Rectal smooth muscle tissue (tissue), 1 donor: ENCODE measurements at regions not wholly inside any gene's neighbourhood (a gene's known extent, or its start where the extent isn't known, plus 50 kb on each side); places are given as distances from the start of the nearest gene placed in this dataset.
A peak's percentile ranks its signal among the peaks of the same experiment; 100 is the strongest.

Experiments
- H3K27ac ChIP-seq: one replicate; pipeline ENCODE4 v1.7.0; 2013; ENCODE audit warnings: low read depth, low read length, inconsistent platforms
- H3K27me3 ChIP-seq: one replicate; pipeline ENCODE4 v1.7.0; 2013; ENCODE audit warnings: low read length; ENCODE audit not compliant: control insufficient read depth, insufficient read depth
- H3K36me3 ChIP-seq: one replicate; pipeline ENCODE4 v1.7.0; 2013; ENCODE audit warnings: low read length; ENCODE audit not compliant: control insufficient read depth, insufficient read depth
- H3K4me1 ChIP-seq: one replicate; pipeline ENCODE4 v1.7.0; 2013; ENCODE audit warnings: low read length; ENCODE audit not compliant: control insufficient read depth, insufficient read depth
- H3K4me3 ChIP-seq: one replicate; pipeline ENCODE4 v1.7.0; 2013; ENCODE audit warnings: low read length
- H3K9ac ChIP-seq: one replicate; pipeline ENCODE4 v1.7.0; 2013; ENCODE audit warnings: low read length

DNA sequence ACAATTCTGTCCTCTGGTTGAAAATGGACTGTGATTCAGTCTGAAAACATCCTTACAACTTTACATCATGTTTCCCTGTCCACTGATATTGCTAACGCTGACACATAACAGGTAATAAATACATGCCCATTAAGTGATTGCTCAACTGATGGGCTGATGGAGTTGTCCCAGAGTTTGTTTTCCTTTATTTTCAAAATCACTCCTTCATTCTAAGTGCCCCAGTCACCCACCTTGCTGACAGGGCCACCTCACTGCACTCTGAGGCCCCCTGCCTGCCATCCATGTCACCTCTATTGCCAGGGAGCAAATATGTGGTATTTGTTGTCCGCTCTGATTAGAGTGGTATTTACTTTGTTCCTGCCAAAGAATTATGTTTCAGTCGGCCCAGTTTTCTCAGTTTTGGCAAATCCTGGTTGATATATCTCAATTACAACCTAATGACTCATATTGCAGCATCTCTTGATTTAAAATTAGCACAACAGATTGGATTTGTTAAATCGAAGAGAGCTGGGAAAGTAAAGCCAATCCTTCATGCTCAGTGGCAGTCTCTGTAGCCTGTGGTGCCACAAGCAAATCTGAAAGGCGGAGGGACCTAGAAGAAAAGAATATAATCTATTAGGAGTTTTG is 105.1 kb downstream of the RDH14 start:
- Histone ChIP-seq H3K27ac (no peak overlapping the region), H3K27me3 (no peaks in the 10 kb centered on the region), H3K36me3 (no peaks in the 10 kb centered on the region), H3K9ac (no peak overlapping the region), H3K4me3 (no peak overlapping the region), H3K4me1 (peaks cover 6% of the 10 kb centered on the region)

DNA sequence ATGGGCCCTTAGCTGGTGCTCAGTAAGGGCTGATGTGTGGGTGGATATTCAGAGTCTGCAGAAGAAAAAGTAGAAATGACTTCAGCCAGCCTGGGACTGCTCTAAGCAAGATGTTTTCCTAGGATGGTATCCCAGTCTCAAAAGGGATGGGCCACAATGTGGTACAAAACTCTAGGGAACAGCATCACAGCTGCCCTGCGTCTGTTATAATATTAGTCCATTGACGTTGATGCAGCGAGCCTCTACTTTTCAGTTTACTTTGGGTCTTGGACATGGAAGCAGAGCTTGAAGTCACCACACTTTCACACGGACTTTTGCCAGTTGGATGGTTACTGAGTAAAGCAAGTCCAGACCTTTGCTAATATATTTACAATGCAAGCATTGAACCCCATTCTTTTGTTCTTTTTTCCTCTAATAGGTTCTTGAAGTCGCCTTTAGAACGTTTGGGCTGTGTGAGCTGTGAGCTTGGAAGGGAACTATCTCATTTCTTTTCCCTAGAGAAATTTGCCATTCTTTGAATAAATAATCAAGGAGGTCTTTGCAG is 105.7 kb downstream of the RDH14 start:
- Histone ChIP-seq H3K27me3 (no peaks in the 10 kb centered on the region), H3K4me1 (peaks cover 6% of the 10 kb centered on the region), H3K36me3 (no peaks in the 10 kb centered on the region), H3K27ac (no peak overlapping the region), H3K9ac (no peak overlapping the region), H3K4me3 (no peak overlapping the region)

DNA sequence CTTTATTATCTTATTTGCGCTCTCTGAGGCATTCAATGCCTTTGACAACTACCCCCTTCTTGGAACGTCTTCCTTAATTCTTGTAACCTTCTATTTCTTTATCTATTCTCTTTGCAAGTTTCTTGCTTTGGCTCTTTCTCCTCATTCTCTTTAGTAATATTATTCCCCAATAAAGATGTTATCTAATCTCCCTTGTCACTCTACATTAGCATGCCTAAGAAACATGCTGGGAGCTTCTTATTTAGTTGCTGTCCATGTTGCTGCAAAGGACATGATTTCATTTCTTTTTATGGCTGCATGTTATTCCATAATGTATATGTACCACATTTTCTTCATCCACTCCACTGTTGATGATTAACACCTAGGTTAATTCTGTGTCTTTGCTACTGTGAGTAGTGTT is 113.7 kb downstream of the RDH14 start:
- Histone ChIP-seq H3K4me1 (no peaks in the 10 kb centered on the region), H3K4me3 (no peak overlapping the region), H3K27me3 (no peaks in the 10 kb centered on the region), H3K36me3 (no peaks in the 10 kb centered on the region), H3K27ac (no peak overlapping the region), H3K9ac (no peak overlapping the region)

DNA sequence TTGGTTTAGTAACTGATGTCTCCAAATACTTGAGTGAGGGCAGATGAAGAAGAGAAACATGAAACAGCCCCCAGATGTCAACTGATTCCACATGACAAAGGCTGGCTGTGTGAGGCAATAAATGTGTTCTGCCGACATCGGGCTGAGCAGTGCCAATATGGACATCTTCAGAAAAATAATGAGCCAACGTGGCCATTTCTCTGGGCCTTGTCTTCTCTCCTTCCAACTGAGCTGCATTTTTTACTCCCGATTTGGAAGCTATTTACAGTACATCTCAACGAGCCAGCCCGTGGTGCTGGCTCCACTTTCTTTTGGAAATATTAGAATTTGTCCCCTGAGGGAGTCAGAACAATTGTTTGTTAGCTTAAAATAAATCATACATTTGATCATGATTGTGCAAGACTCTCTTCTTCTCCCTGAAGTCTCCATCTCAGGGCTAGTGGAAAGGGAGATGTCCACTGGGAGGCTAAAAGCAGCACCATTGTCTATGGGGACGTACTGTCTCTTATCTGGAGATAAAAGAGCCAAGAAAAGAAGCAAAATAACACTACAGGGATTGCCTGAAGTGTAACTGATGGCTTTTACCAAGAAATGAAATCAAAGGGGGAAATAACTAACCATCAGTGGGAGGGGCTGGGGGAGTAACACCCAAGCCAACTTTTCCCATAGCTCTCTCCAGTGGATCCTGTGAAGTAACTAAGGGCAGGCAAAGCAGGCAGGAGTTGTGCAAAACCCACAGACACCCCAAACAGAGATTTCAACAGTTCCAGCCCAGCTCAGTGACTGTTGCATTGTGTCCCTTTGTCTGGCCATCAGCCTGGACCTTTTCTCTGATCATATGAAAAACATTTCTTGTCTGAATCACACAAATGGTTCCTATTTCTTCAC is 114.8 kb downstream of the RDH14 start:
- H3K4me3 ChIP-seq = no peak overlapping the region
- no peaks in the 10 kb centered on the region for H3K27me3 ChIP-seq
- H3K4me1 ChIP-seq = peaks cover 3% of the 10 kb centered on the region
- H3K27ac ChIP-seq = no peak overlapping the region
- no peaks in the 10 kb centered on the region for H3K36me3 ChIP-seq
- H3K9ac ChIP-seq = no peak overlapping the region

DNA sequence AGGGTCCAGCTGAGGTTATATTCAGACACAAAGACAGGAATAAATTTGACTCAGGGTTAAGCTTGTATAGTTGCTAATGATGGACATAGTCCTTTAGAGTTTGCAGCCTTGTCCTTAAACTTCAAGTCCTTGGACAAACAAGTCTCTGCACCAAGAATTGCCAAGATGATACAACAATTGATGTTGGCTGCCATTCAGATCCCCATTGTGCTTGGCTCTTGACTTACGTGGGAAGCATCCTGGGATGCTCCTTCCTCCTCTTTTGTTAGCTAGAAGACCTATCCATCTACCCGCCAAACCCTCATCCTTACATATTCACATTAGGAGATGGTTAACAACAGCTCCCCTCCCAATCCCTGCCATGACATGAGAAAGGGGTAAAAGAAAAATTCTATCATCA is 115.6 kb downstream of the RDH14 start:
- H3K4me3 ChIP-seq = no peak overlapping the region
- no peaks in the 10 kb centered on the region for H3K36me3 ChIP-seq
- H3K27ac ChIP-seq = peak overlapping the region; percentile 57
- no peaks in the 10 kb centered on the region for H3K27me3 ChIP-seq
- H3K9ac ChIP-seq = no peak overlapping the region
- peaks cover 6% of the 10 kb centered on the region for H3K4me1 ChIP-seq

DNA sequence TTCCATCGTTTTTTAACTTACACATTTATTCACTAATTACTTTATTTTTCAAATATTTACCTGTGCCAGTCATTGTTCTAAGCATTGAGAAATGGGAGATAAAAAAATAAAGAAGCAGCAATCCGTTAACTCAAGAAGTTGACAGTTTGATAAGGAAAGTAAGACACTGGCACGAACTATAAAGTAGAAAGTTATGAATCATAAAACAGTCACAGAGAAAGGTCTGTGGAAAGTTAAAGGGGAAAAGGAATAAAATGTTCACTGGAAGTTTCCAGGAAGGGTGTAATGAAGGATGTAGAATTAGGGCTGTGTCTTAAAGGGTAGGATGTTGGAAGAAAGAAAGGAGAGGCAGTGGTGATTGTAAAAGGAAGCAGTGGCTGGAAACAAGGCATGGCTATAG is 118.9 kb downstream of the RDH14 start:
- H3K4me1 ChIP-seq = peaks cover 6% of the 10 kb centered on the region
- H3K36me3 ChIP-seq = no peaks in the 10 kb centered on the region
- no peak overlapping the region for H3K4me3 ChIP-seq
- no peak overlapping the region for H3K27ac ChIP-seq
- no peak overlapping the region for H3K9ac ChIP-seq
- no peaks in the 10 kb centered on the region for H3K27me3 ChIP-seq

DNA sequence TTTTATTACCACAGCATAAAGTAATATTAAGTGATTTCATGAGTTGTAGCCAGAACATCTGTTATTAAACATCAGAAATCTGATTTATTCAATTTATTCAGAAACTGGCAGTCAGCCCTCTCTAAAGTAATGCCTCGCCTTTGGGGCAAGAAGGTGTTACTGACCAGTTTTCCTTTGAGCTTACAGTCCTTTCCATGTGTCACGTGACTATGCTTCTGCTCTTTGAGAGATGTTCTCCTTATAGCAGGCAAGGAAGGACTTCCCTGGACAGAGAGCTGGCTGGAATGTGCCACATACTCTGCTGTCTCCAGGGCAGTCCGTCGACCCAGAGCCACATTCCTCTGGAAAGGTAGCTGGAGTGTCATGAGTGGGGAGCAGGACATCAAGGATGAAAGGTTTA is 119.7 kb downstream of the RDH14 start:
- no peak overlapping the region for H3K27ac ChIP-seq
- no peaks in the 10 kb centered on the region for H3K36me3 ChIP-seq
- no peak overlapping the region for H3K4me3 ChIP-seq
- no peaks in the 10 kb centered on the region for H3K27me3 ChIP-seq
- peaks cover 6% of the 10 kb centered on the region for H3K4me1 ChIP-seq
- H3K9ac ChIP-seq = no peak overlapping the region

DNA sequence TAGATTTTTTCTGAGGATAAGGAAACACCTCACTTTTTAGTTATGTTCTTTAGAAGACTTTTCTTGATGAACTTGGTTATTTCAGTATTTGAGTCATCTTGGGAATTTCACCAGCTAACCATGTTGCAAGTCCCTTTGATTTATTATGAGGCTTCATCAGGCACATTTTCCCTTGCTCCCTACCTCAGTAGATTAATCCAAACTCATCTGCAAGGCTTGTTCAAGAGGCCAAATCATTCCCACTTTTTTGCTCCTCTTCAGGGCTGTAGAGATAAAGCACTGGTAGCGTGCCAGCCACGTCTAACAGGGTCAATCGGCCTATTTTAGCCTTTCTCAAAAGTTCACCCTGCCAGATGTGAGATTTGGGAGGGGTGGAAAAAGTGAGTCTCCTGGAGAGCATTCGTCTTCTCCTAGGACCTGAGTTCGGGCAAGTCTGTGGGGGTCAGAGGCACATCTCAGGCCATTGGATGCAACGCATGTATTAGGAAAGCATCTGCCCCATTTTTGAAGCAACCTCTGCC is 120.3 kb downstream of the RDH14 start:
- Histone ChIP-seq H3K27me3 (no peaks in the 10 kb centered on the region), H3K4me1 (peaks cover 10% of the 10 kb centered on the region), H3K9ac (no peak overlapping the region), H3K4me3 (no peak overlapping the region), H3K36me3 (no peaks in the 10 kb centered on the region), H3K27ac (peak overlapping the region; percentile 15)

DNA sequence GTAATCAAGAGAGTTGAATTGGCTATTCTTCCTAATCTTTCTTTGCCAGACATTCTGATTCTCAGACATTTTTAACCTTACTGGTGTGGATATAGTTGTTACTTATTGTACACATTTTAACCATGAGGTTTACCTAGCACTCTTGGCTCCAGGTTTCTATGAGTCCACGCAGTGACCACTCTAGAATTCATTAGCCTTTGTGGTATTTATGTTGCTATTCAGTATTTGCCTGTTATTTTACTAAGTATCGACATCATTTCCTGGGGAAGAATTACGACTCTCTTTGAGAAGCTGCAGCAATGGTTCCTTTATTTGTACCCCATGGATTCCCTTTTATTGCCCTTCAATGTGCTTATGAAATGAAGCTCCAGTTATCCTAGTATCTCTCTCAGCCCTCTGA is 120.7 kb downstream of the RDH14 start:
- H3K4me3 ChIP-seq = no peak overlapping the region
- no peak overlapping the region for H3K9ac ChIP-seq
- H3K27me3 ChIP-seq = no peaks in the 10 kb centered on the region
- peaks cover 10% of the 10 kb centered on the region for H3K4me1 ChIP-seq
- no peak overlapping the region for H3K27ac ChIP-seq
- no peaks in the 10 kb centered on the region for H3K36me3 ChIP-seq

DNA sequence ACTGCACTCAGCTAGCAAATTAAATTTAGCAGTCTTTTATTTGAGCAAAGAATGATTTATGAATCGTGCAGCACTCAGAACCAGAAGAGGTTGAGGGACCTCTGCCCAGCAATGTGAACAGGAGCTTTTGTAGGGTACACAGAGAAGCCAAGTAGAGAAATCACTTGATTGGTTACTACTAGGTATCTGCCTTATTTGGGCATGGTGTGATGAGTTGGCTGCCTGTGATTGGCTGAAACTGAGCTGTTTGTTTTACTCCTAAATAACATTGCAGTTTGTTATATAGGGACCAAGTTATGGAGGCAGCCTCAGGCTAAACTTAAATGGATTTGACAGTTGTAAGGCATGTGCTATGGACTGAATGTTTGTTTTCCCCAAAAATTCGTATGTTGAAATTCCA is 122.5 kb downstream of the RDH14 start:
- Histone ChIP-seq H3K9ac (no peak overlapping the region), H3K36me3 (no peaks in the 10 kb centered on the region), H3K27me3 (no peaks in the 10 kb centered on the region), H3K4me3 (no peak overlapping the region), H3K4me1 (peaks cover 14% of the 10 kb centered on the region), H3K27ac (no peak overlapping the region)

DNA sequence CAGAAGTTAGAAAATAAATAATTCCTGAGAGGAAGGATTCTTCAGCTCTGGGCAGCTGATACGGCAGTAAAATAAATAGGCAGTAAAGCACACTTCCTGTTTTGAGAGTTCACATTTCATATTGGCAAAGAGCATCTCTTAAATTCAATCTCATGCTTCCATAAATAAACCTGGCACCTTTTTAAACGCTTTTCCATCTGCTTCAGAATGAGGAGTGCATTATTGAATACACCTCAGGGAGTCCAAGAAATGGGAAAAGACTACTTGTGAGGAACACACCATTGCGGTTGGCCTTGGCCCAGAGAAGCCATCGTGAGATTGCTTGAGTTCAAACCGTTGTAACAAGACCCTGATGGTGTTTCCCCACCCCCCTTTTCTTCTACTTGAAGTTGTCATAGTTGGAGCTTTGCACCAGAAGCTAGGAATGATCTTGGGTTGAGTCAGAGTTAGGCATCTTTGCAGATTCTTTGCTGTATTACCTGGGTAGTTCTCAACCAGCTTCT is 123.9 kb downstream of the RDH14 start:
- H3K27me3 ChIP-seq = no peaks in the 10 kb centered on the region
- H3K9ac ChIP-seq = no peak overlapping the region
- H3K4me3 ChIP-seq = no peak overlapping the region
- H3K36me3 ChIP-seq = no peaks in the 10 kb centered on the region
- H3K4me1 ChIP-seq = peaks cover 20% of the 10 kb centered on the region
- H3K27ac ChIP-seq = peak overlapping the region; percentile 15

DNA sequence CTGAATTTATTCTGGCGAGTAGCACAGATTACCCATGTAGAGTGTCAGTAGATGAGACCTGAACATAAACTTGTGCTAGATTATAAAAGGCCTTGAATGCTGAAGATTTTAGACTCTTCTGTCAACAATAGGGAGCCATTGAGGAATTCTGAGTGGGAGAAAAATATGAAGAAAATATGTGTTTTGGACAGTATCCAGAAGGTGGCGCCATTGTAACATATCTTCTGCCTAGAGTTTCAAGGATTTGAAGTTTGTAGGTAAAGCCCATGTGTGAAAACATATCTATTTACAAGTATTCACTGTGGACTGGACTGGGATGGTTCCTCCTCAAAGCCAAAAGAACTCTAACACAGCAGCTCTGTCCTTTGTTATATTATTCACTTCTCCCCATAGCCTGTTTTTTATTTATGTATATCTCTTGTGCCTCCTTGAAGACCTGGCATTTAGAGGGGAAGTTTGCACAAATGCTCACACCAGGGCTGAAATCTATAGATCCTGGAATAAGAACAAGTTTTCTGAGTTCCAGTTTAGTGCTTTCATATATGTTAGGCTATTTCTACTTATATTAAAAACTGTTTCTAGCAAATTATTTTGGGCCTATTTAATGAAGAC is 124.9 kb downstream of the RDH14 start:
- Histone ChIP-seq H3K9ac (no peak overlapping the region), H3K27me3 (no peaks in the 10 kb centered on the region), H3K27ac (no peak overlapping the region), H3K4me3 (no peak overlapping the region), H3K36me3 (no peaks in the 10 kb centered on the region), H3K4me1 (peaks cover 17% of the 10 kb centered on the region)
